CD4-positive, alpha-beta T cell treated with Interleukin-6 at 100 ng/mL for 8 hours (primary cell): ENCODE measurements at regions not wholly inside any gene's neighbourhood (a gene's known extent, or its start where the extent isn't known, plus 50 kb on each side); places are given as distances from the start of the nearest gene placed in this dataset.
"Not testable (repeated sequence)": the region's sequence is repeated elsewhere in the genome, so short reads cannot be mapped to it uniquely, and the experiment has no call there.

Experiments used
- DNase-seq: peaks from one replicate; pipeline ENCODE4 v3.0.0-alpha.2; 2020; ENCODE audit warnings: mixed read lengths, low spot score

- DNase-seq, result no peak
Observed at GRCh38 chr7:94109556-94109955, 105.4 kb upstream of the BET1 start.

GRCh38 chr7:94111009-94111408, 106.9 kb upstream of the BET1 start:
- no peak for DNase-seq

GRCh38 chr7:94115316-94115715, 111.2 kb upstream of the BET1 start:
- DNase-seq, result no peak

- no peak for DNase-seq
Observed at GRCh38 chr7:94123136-94123535, 119.0 kb upstream of the BET1 start.

GRCh38 chr7:94127026-94127425, 122.9 kb upstream of the BET1 start:
- no peak for DNase-seq

- no peak for DNase-seq
Observed at GRCh38 chr7:94128072-94128471, 123.9 kb upstream of the BET1 start.

GRCh38 chr7:94129443-94130140, 125.4 kb upstream of the BET1 start:
- no peak for DNase-seq

GRCh38 chr7:94130716-94131115, 126.6 kb upstream of the BET1 start:
- DNase-seq, result no peak

- DNase-seq, result no peak
Observed at GRCh38 chr7:94133460-94133859, 129.3 kb upstream of the BET1 start.

- no peak for DNase-seq
Observed at GRCh38 chr7:94135180-94135579, 131.0 kb upstream of the BET1 start.

GRCh38 chr7:94142281-94142680, 138.1 kb upstream of the BET1 start:
- DNase-seq, result no peak

- no peak for DNase-seq
Observed at GRCh38 chr7:94145602-94146001, 141.4 kb upstream of the BET1 start.

- DNase-seq, result no peak
Observed at GRCh38 chr7:94146408-94146807, 142.3 kb upstream of the BET1 start.

- DNase-seq, result no peak
Observed at GRCh38 chr7:94149789-94150545, 145.8 kb upstream of the BET1 start.

GRCh38 chr7:94154182-94154581, 150.0 kb upstream of the BET1 start:
- DNase-seq, result no peak

GRCh38 chr7:94154858-94155257, 150.7 kb upstream of the BET1 start:
- DNase-seq, result no peak

- DNase-seq, result not testable (repeated sequence)
Observed at GRCh38 chr7:94157659-94158306, 153.6 kb upstream of the BET1 start.

GRCh38 chr7:94160719-94161435, 156.7 kb upstream of the BET1 start:
- DNase-seq, result no peak

- no peak for DNase-seq
Observed at GRCh38 chr7:94161476-94161875, 157.3 kb upstream of the BET1 start.

GRCh38 chr7:94169682-94170081, 165.5 kb upstream of the BET1 start:
- DNase-seq, result no peak

GRCh38 chr7:94170836-94171235, 166.7 kb upstream of the BET1 start:
- DNase-seq, result no peak

GRCh38 chr7:94173436-94173835, 169.3 kb upstream of the BET1 start:
- no peak for DNase-seq

- DNase-seq, result no peak
Observed at GRCh38 chr7:94174375-94174774, 170.2 kb upstream of the BET1 start.
